ENCODE measurements at regions not wholly inside any gene's neighbourhood (a gene's known extent, or its start where the extent isn't known, plus 50 kb on each side); places are given as distances from the start of the nearest gene placed in this dataset.
"Not testable (repeated sequence)": the region's sequence is repeated elsewhere in the genome, so short reads cannot be mapped to it uniquely, and the experiment has no call there.

- no peaks in the 10 kb centered on the region for H3K9me3 ChIP-seq
- H3K36me3 ChIP-seq = no peaks in the 10 kb centered on the region
- H3K27me3 ChIP-seq (replicated peaks; ENCODE audit: insufficient read depth) = no peaks in the 10 kb centered on the region
- no peak for ATAC-seq (ENCODE audit: insufficient number of reproducible peaks, low FRiP score, low read depth)
- no peak overlapping the region for H3K4me3 ChIP-seq
- no peak for DNase-seq (ENCODE audit: low spot score)
- no peaks in the 10 kb centered on the region for H3K4me1 ChIP-seq (ENCODE audit: control insufficient read depth in 1 of 2, low read depth in 2 of 2)
- TF ChIP-seq, protein P1, sequence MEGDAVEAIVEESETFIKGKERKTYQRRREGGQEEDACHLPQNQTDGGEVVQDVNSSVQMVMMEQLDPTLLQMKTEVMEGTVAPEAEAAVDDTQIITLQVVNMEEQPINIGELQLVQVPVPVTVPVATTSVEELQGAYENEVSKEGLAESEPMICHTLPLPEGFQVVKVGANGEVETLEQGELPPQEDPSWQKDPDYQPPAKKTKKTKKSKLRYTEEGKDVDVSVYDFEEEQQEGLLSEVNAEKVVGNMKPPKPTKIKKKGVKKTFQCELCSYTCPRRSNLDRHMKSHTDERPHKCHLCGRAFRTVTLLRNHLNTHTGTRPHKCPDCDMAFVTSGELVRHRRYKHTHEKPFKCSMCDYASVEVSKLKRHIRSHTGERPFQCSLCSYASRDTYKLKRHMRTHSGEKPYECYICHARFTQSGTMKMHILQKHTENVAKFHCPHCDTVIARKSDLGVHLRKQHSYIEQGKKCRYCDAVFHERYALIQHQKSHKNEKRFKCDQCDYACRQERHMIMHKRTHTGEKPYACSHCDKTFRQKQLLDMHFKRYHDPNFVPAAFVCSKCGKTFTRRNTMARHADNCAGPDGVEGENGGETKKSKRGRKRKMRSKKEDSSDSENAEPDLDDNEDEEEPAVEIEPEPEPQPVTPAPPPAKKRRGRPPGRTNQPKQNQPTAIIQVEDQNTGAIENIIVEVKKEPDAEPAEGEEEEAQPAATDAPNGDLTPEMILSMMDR (IDR thresholded peaks at IDR 0.05) = no peak
- no peak overlapping the region for H3K27ac ChIP-seq
These were observed 212.4 kb downstream of the COPRS start for GRCh38 chr17:31646642-31647041.

- DNase-seq (ENCODE audit: low spot score) = no peak
- no peak overlapping the region for H3K27ac ChIP-seq
- no peaks in the 10 kb centered on the region for H3K9me3 ChIP-seq
- no peaks in the 10 kb centered on the region for H3K4me1 ChIP-seq (ENCODE audit: control insufficient read depth in 1 of 2, low read depth in 2 of 2)
- ATAC-seq (ENCODE audit: insufficient number of reproducible peaks, low FRiP score, low read depth) = no peak
- H3K27me3 ChIP-seq (replicated peaks; ENCODE audit: insufficient read depth) = no peaks in the 10 kb centered on the region
- no peak overlapping the region for H3K4me3 ChIP-seq
- H3K36me3 ChIP-seq = no peaks in the 10 kb centered on the region
- TF ChIP-seq, protein P1 (IDR thresholded peaks at IDR 0.05) = no peak
These were observed 213.7 kb downstream of the COPRS start for GRCh38 chr17:31645351-31645750.

GRCh38 chr17:31631766-31632165 is 227.3 kb downstream of the COPRS start:
- Histone ChIP-seq H3K27ac (no peak overlapping the region), H3K27me3 (replicated peaks; ENCODE audit: insufficient read depth) (no peaks in the 10 kb centered on the region), H3K4me1 (ENCODE audit: control insufficient read depth in 1 of 2, low read depth in 2 of 2) (no peaks in the 10 kb centered on the region), H3K36me3 (no peaks in the 10 kb centered on the region), H3K4me3 (no peak overlapping the region), H3K9me3 (no peaks in the 10 kb centered on the region)
- TF ChIP-seq, protein P1 (IDR thresholded peaks at IDR 0.05) = no peak
- ATAC-seq (ENCODE audit: insufficient number of reproducible peaks, low FRiP score, low read depth) = no peak
- no peak for DNase-seq (ENCODE audit: low spot score)

DNA sequence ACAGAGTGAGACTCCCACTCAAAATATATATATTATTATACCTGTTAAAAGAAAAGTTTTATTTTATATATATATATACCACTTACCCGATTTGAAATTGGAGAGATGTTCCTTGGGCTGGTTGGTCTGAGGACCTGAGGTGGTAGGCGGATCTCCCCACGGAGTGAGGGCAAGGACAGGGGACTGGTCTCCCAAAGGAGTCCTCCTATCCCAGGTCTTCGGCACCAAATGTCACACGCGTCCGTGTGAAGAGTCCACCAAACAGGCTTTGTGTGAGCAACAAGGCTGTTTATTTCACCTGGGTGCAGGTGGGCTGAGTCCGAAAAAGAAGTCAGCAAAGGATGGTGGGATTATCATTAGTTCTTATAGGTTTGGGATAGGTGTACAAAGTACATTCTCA is 228.2 kb downstream of the COPRS start:
- ATAC-seq (ENCODE audit: insufficient number of reproducible peaks, low FRiP score, low read depth); H3K4me1 ChIP-seq (ENCODE audit: control insufficient read depth in 1 of 2, low read depth in 2 of 2): not testable (repeated sequence)

GRCh38 chr17:31629696-31630470 is 229.2 kb downstream of the COPRS start:
- Histone ChIP-seq H3K4me1 (ENCODE audit: control insufficient read depth in 1 of 2, low read depth in 2 of 2) (no peaks in the 10 kb centered on the region), H3K27me3 (replicated peaks; ENCODE audit: insufficient read depth) (no peaks in the 10 kb centered on the region), H3K4me3 (no peak overlapping the region), H3K27ac (no peak overlapping the region), H3K36me3 (no peaks in the 10 kb centered on the region), H3K9me3 (peaks cover 14% of the 10 kb centered on the region)
- no peak for DNase-seq (ENCODE audit: low spot score)
- TF ChIP-seq, protein P1 (IDR thresholded peaks at IDR 0.05) = no peak
- no peak for ATAC-seq (ENCODE audit: insufficient number of reproducible peaks, low FRiP score, low read depth)

More for the DNA sequence above, 228.2 kb downstream of the COPRS start:
- not testable (repeated sequence) for H3K27me3 ChIP-seq (replicated peaks; ENCODE audit: insufficient read depth); H3K27ac ChIP-seq; DNase-seq (ENCODE audit: low spot score); H3K4me3 ChIP-seq; H3K36me3 ChIP-seq; H3K9me3 ChIP-seq

- DNase-seq (ENCODE audit: low spot score) (no peak), ATAC-seq (ENCODE audit: insufficient number of reproducible peaks, low FRiP score, low read depth) (no peak)
- TF ChIP-seq, protein P1 (IDR thresholded peaks at IDR 0.05) = no peak
- Histone ChIP-seq H3K27me3 (replicated peaks; ENCODE audit: insufficient read depth) (no peaks in the 10 kb centered on the region), H3K4me1 (ENCODE audit: control insufficient read depth in 1 of 2, low read depth in 2 of 2) (no peaks in the 10 kb centered on the region), H3K9me3 (peaks cover 21% of the 10 kb centered on the region), H3K27ac (no peak overlapping the region), H3K4me3 (no peak overlapping the region), H3K36me3 (no peaks in the 10 kb centered on the region)
These were observed 231.1 kb downstream of the COPRS start for GRCh38 chr17:31627960-31628359.
